K562 (cell line): ENCODE measurements at regions not wholly inside any gene's neighbourhood (a gene's known extent, or its start where the extent isn't known, plus 50 kb on each side); places are given as distances from the start of the nearest gene placed in this dataset.

Experiments
- ATAC-seq: fragments of 200-7000 bp; cut with Tn5 transposase; 3 replicates; pipeline ENCODE4 v1.9.1; 2020; ENCODE audit warnings: moderate library complexity
- BruUV-seq: library from RNA; stranded (reverse); fragments of 400-500 nt; replicated peaks from 2 replicates; lab custom pipeline; 2021; lab: Mats Ljungman, UMichigan
- CTCF ChIA-PET: fragments of 300-600 bp; formaldehyde crosslinking; extraction: SDS; loops from one replicate; lab custom pipeline; 2021; ENCODE audit warnings: low intra/inter-chr PET ratio; lab: Yijun Ruan, JAX
- POLR2A ChIA-PET: fragments of 300-600, 350-650 bp; sonication (Branson Sonifier 250); formaldehyde crosslinking; extraction: SDS; loops from one replicate; lab custom pipeline; 2021; ENCODE audit warnings: antibody characterized with exemption, inconsistent platforms; lab: Yijun Ruan, JAX
- DNase-seq, 4 experiments: peaks; one replicate each; pipeline versions ENCODE4 v3.0.0 to v3.0.0-alpha.2; 2011 to 2018; ENCODE audit warnings: low spot score in 3 of 4, mixed read lengths in 3 of 4; ENCODE audit errors: extremely low read depth in 1 of 4
- FAIRE-seq: peaks from 2 replicates; lab custom pipeline; 2011; peaks lifted over from hg19 to GRCh38; lab: Jason Lieb, UNC
- H2AFZ ChIP-seq: 2 replicates; pipeline ENCODE4 v1.6.0; 2011; ENCODE audit warnings: low read depth, low read length, control low read depth, inconsistent platforms
- H3K27ac ChIP-seq: fragments of 200-600 bp; 3 replicates; pipeline ENCODE4 v1.8.0; 2011; ENCODE audit warnings: low read depth, mild to moderate bottlenecking, control low read depth, inconsistent platforms, low read length, moderate library complexity, mixed read lengths; ENCODE audit errors: extremely low read depth
- H3K27me3 ChIP-seq, 2 experiments: fragments of 300-600 bp in 1 of 2; 2 replicates in 1 of 2; 3 replicates in 1 of 2; pipeline versions ENCODE4 v1.6.0 to v1.8.0; 2011; ENCODE audit warnings: inconsistent platforms in 2 of 2, low read length in 2 of 2, mild to moderate bottlenecking in 1 of 2, mixed read lengths in 1 of 2, moderate library complexity in 1 of 2; ENCODE audit not compliant: control insufficient read depth in 2 of 2, insufficient read depth in 2 of 2
- H3K36me3 ChIP-seq: fragments of 300-600 bp; 3 replicates; pipeline ENCODE4 v1.8.0; 2011; ENCODE audit warnings: mild to moderate bottlenecking, low read length, inconsistent platforms; ENCODE audit not compliant: control insufficient read depth, insufficient read depth
- H3K4me1 ChIP-seq, 2 experiments: fragments of 200-600 bp in 1 of 2; replicated peaks in 1 of 2; 2 replicates in 1 of 2; 3 replicates in 1 of 2; pipeline versions ENCODE4 v1.5.1 to v1.8.0; 2011; ENCODE audit warnings: inconsistent platforms in 2 of 2, low read length in 2 of 2, mild to moderate bottlenecking in 1 of 2, mixed read lengths in 1 of 2, moderate library complexity in 1 of 2; ENCODE audit not compliant: control insufficient read depth in 2 of 2, insufficient read depth in 2 of 2
- H3K4me2 ChIP-seq: 2 replicates; pipeline ENCODE4 v1.6.1; 2011; ENCODE audit warnings: low read length, control low read depth, inconsistent platforms, mixed read lengths; ENCODE audit not compliant: insufficient read depth
- H3K4me3 ChIP-seq: fragments of 200-600 bp; sonication (generic), shearing (Covaris generic); 2 replicates; pipeline ENCODE4 v1.5.1; 2016; ENCODE audit warnings: control low read depth, inconsistent platforms
- H3K79me2 ChIP-seq: fragments of 200-600 bp; 3 replicates; pipeline ENCODE4 v1.8.0; 2011; ENCODE audit warnings: low read length, inconsistent platforms; ENCODE audit not compliant: control insufficient read depth, insufficient read depth
- H3K9ac ChIP-seq, 2 experiments: 2 replicates each; pipeline versions ENCODE4 v1.6.0 to v1.6.1; 2011; ENCODE audit warnings: low read depth in 2 of 2, low read length in 2 of 2, control low read depth in 1 of 2, inconsistent platforms in 1 of 2, mild to moderate bottlenecking in 1 of 2, mixed read lengths in 1 of 2; ENCODE audit not compliant: insufficient read depth in 1 of 2
- H3K9me1 ChIP-seq: one replicate; pipeline ENCODE4 v1.6.0; 2011; ENCODE audit warnings: inconsistent platforms, mild to moderate bottlenecking, low read length, moderate library complexity; ENCODE audit not compliant: control insufficient read depth, insufficient read depth
- H3K9me3 ChIP-seq: replicated peaks from 2 replicates; pipeline ENCODE4 v1.5.1; 2011; ENCODE audit warnings: low read depth, low read length, inconsistent platforms; ENCODE audit not compliant: control insufficient read depth, insufficient read depth
- H4K20me1 ChIP-seq: replicated peaks from 2 replicates; pipeline ENCODE4 v1.6.1; 2011; ENCODE audit warnings: low read length, inconsistent platforms, mixed read lengths; ENCODE audit not compliant: control insufficient read depth, insufficient read depth
- FIP1L1 ChIP-seq: fragments of 200-400 bp; formaldehyde crosslinking; IDR thresholded peaks from 2 replicates; pipeline ENCODE4 v1.6.1; 2018; ENCODE audit warnings: mild to moderate bottlenecking, low read depth, low read length; ENCODE audit not compliant: poor library complexity, severe bottlenecking
- GABPB2 ChIP-seq: fragments of 250-450 bp; sonication (Bioruptor Pico); conservative IDR thresholded peaks from 2 replicates; pipeline ENCODE4 v1.5.1; 2021; ENCODE audit warnings: mild to moderate bottlenecking
- GATAD2A ChIP-seq: fragments of 450-650 bp; IDR thresholded peaks from 2 replicates; pipeline ENCODE4 v1.6.1; 2017
- KHSRP ChIP-seq: fragments of 450-650 bp; IDR thresholded peaks from 2 replicates; pipeline ENCODE4 v1.6.1; 2017
- MCM7 ChIP-seq, 2 experiments: fragments of 450-650 bp; IDR thresholded peaks; 2 replicates each; pipeline ENCODE4 v1.6.1; 2016 to 2018
- PML ChIP-seq: IDR thresholded peaks from 2 replicates; pipeline ENCODE4 v1.6.1; 2012; ENCODE audit warnings: low read length, inconsistent platforms
- RHOXF2B ChIP-seq: fragments of 250-450 bp; sonication (Bioruptor Pico); conservative IDR thresholded peaks from 2 replicates; pipeline ENCODE4 v1.5.1; 2021
- SMAD4 ChIP-seq: fragments of 250-450 bp; sonication (Bioruptor Pico); conservative IDR thresholded peaks from 2 replicates; pipeline ENCODE4 v1.8.0; 2021; ENCODE audit warnings: inconsistent platforms, mild to moderate bottlenecking, moderate library complexity
- SUPT5H ChIP-seq: fragments of 450-650 bp; IDR thresholded peaks from 2 replicates; pipeline ENCODE4 v1.6.1; 2016
- ZNF3 ChIP-seq: fragments of 250-450 bp; sonication (Bioruptor Pico); IDR thresholded peaks from 2 replicates; pipeline ENCODE4 v1.5.0; 2021; ENCODE audit warnings: mild to moderate bottlenecking, moderate library complexity
- ZNF668 ChIP-seq: fragments of 250-450 bp; sonication (Bioruptor Pico); IDR thresholded peaks from 2 replicates; pipeline ENCODE4 v1.8.0; 2022; ENCODE audit warnings: mild to moderate bottlenecking, inconsistent platforms
- WGBS: fragments of 100-300 bp; shearing (Covaris generic); methylation state at CpG from one replicate; pipeline ENCODE4 v1.1.6; 2016; ENCODE audit warnings: low coverage, mixed read lengths; ENCODE audit not compliant: insufficient coverage; ENCODE audit errors: missing lambda C conversion rate; 5-methylcytosine and 5-hydroxymethylcytosine counted together
- in situ Hi-C: fragments of 300-500 bp; cut with MboI; formaldehyde crosslinking; loops from 4 replicates; pipeline ENCODE4 v1.15.0; 2018; ENCODE audit warnings: inconsistent platforms, mixed read lengths
- intact Hi-C: fragments of 100-400 bp; cut with micrococcal nuclease; formaldehyde crosslinking; loops from 2 replicates; pipeline ENCODE4 v1.14.2; 2022
- TF ChIP-seq, protein P1 (sequence below): fragments of 250-450 bp; sonication (Bioruptor Pico); IDR thresholded peaks from 2 replicates; pipeline ENCODE4 v1.4.0; 2020

GRCh38 chr12:124665511-124665910 is 98.1 kb upstream of the NCOR2 start:
- Histone ChIP-seq H3K36me3 (no peaks in the 10 kb centered on the region), H3K27me3 (peaks cover 10 to 46% of the 10 kb centered on the region in 2 experiments; a peak in 4 of 5 replicates), H3K79me2 (no peaks in the 10 kb centered on the region), H2AFZ (no peak overlapping the region), H3K4me3 (no peak overlapping the region), H3K9me3 (peaks cover 3% of the 10 kb centered on the region; the same call in 1 of the 2 replicates), H3K9me1 (no peaks in the 10 kb centered on the region), H3K9ac (no peak overlapping the region), H3K27ac (no peak overlapping the region), H3K4me1 (peaks cover 2 to 7% of the 10 kb centered on the region in 2 experiments; a peak in 2 of 5 replicates), H4K20me1 (no peaks in the 10 kb centered on the region), H3K4me2 (no peak overlapping the region)
- no peak for ATAC-seq
- FAIRE-seq: no peak
- TF ChIP-seq PML (no peak), ZNF668 (CRISPR knock-in tag) (no peak), FIP1L1 (no peak), KHSRP (no peak), SUPT5H (no peak), GABPB2 (CRISPR knock-in tag) (no peak), ZNF3 (CRISPR knock-in tag) (no peak), RHOXF2B (no peak), MCM7 (IDR thresholded peaks at IDR 0.05) (no peak), GATAD2A (no peak), SMAD4 (CRISPR knock-in tag) (no peak)
- TF ChIP-seq, protein P1, sequence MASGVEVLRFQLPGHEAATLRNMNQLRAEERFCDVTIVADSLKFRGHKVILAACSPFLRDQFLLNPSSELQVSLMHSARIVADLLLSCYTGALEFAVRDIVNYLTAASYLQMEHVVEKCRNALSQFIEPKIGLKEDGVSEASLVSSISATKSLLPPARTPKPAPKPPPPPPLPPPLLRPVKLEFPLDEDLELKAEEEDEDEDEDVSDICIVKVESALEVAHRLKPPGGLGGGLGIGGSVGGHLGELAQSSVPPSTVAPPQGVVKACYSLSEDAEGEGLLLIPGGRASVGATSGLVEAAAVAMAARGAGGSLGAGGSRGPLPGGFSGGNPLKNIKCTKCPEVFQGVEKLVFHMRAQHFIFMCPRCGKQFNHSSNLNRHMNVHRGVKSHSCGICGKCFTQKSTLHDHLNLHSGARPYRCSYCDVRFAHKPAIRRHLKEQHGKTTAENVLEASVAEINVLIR (CRISPR knock-in tag): no peak
- no peak for DNase-seq
- in situ Hi-C loops (no loop called here), intact Hi-C loops (no loop called here)
- POLR2A ChIA-PET: interaction anchor here (1.4 kb wide), 1 partner anchor 12 kb away, joined by 6 read pairs; no protein-coding TSS in a partner anchor
- CTCF ChIA-PET: no interaction called here
- 5% methylated on average over 1 of the region's 1 CpG for WGBS
- no TSS peak for BruUV-seq
